SK-N-SH treated with all-trans-retinoic acid at 6 μM for 48 hours (cell line): ENCODE measurements at regions not wholly inside any gene's neighbourhood (a gene's known extent, or its start where the extent isn't known, plus 50 kb on each side); places are given as distances from the start of the nearest gene placed in this dataset.

Experiments used
- CREB5 ChIP-seq: fragments of 250-450 bp; sonication (Bioruptor Pico); IDR thresholded peaks from 2 replicates; pipeline ENCODE4 v1.5.1; 2020; ENCODE audit warnings: low read depth, mild to moderate bottlenecking, moderate library complexity
- ESRRG ChIP-seq: fragments of 250-450 bp; sonication (Bioruptor Pico); IDR thresholded peaks from 2 replicates; pipeline ENCODE4 v1.6.1; 2021; ENCODE audit warnings: mild to moderate bottlenecking
- ISL1 ChIP-seq: fragments of 250-450 bp; sonication (Bioruptor Pico); IDR thresholded peaks from 2 replicates; pipeline ENCODE4 v2.1.2; 2022; ENCODE audit warnings: mild to moderate bottlenecking, moderate library complexity
- RARB ChIP-seq: fragments of 250-450 bp; sonication (Bioruptor Pico); IDR thresholded peaks from 2 replicates; pipeline ENCODE4 v1.8.0; 2021; ENCODE audit warnings: mild to moderate bottlenecking, moderate library complexity
- SNAI2 ChIP-seq: fragments of 250-450 bp; sonication (Bioruptor Pico); IDR thresholded peaks from 2 replicates; pipeline ENCODE4 v1.5.0; 2020; ENCODE audit warnings: mild to moderate bottlenecking, moderate library complexity
- TCF4 ChIP-seq: fragments of 250-450 bp; sonication (Bioruptor Pico); IDR thresholded peaks from 2 replicates; pipeline ENCODE4 v1.8.0; 2021; ENCODE audit warnings: mild to moderate bottlenecking, moderate library complexity, borderline replicate concordance
- ZFP3 ChIP-seq: fragments of 250-450 bp; sonication (Bioruptor Pico); IDR thresholded peaks from 2 replicates; pipeline ENCODE4 v1.5.0; 2020; ENCODE audit warnings: mild to moderate bottlenecking, moderate library complexity
- ZFP30 ChIP-seq: fragments of 450-650 bp; formaldehyde crosslinking; IDR thresholded peaks from 2 replicates; pipeline ENCODE4 v1.5.0; 2022; ENCODE audit warnings: mild to moderate bottlenecking, moderate library complexity
- ZNF565 ChIP-seq: fragments of 450-650 bp; formaldehyde crosslinking; conservative IDR thresholded peaks from 2 replicates; pipeline ENCODE4 v1.5.0; 2020; ENCODE audit warnings: low read depth, mild to moderate bottlenecking, moderate library complexity
- ZNF8 ChIP-seq: fragments of 450-650 bp; formaldehyde crosslinking; IDR thresholded peaks from 2 replicates; pipeline ENCODE4 v1.5.0; 2020; ENCODE audit warnings: mild to moderate bottlenecking, moderate library complexity

GRCh38 chr7:155956977-155957376 lies 144.7 kb upstream of the SHH start:
- TF ChIP-seq ESRRG (no peak), ZFP3 (CRISPR knock-in tag) (no peak), SNAI2 (CRISPR knock-in tag) (no peak), ISL1 (CRISPR knock-in tag) (no peak), ZNF8 (CRISPR knock-in tag) (no peak), ZNF565 (no peak), ZFP30 (CRISPR knock-in tag) (no peak), RARB (no peak), TCF4 (CRISPR knock-in tag) (no peak), CREB5 (CRISPR knock-in tag) (no peak)
